ENCODE measurements at regions not wholly inside any gene's neighbourhood (a gene's known extent, or its start where the extent isn't known, plus 50 kb on each side); places are given as distances from the start of the nearest gene placed in this dataset.

DNA sequence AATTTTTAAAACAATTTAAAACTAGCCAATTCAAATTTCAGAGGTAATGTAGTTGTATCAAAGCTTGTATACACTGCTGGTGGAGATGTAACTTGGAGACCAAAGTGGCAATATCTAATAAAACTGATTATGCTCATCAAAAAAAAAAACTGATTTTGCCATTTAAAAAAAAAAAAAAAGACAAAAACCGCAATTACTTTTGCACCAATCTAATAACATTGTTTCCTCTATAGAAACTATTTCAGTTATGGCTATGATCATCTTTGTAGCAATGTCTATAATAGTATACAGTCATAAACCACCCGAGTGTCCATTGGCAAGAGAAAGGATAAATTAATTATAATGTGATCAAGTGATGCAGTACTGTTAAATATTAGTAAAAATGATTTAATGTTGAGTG, 149.3 kb upstream of the SEMA6D start:
- CTCF ChIA-PET = no interaction called here
- H3K27ac ChIP-seq (ENCODE audit: low read length in 2 of 2) = no peak overlapping the region
- H3K27me3 ChIP-seq (replicated peaks in 1 of 4; ENCODE audit: control extremely low read depth in 1 of 4, control insufficient read depth in 3 of 4, insufficient read depth in 4 of 4, low read length in 3 of 4) = no peaks in the 10 kb centered on the region
- no peaks in the 10 kb centered on the region for H4K20me1 ChIP-seq (ENCODE audit: control insufficient read depth, insufficient read depth, low read length, poor library complexity, severe bottlenecking)
- no peaks in the 10 kb centered on the region for H3K4me1 Mint-ChIP-seq
- H3K9ac ChIP-seq (ENCODE audit: low read length) = no peak overlapping the region
- DNase-seq (no peak), ATAC-seq (ENCODE audit: low read depth) (no peak)
- no peaks in the 10 kb centered on the region for H3K9me3 Mint-ChIP-seq (ENCODE audit: insufficient read depth)
- H3K4me3 Mint-ChIP-seq = no peak overlapping the region
- no peaks in the 10 kb centered on the region for H3K36me3 ChIP-seq (replicated peaks in 1 of 2; ENCODE audit: control extremely low read depth in 1 of 2, control insufficient read depth in 1 of 2, extremely low read depth in 1 of 2, insufficient read depth in 2 of 2, low read length in 1 of 2)
- WGBS (ENCODE audit: insufficient coverage) = no CpG with 5 or more reads among the region's 2 CpGs
- H3K79me2 ChIP-seq (ENCODE audit: control insufficient read depth, insufficient read depth, low read length) = no peaks in the 10 kb centered on the region
- POLR2A ChIA-PET = no interaction called here
- H2AFZ ChIP-seq (ENCODE audit: insufficient read depth, low read depth, low read length, poor library complexity, severe bottlenecking) = no peak overlapping the region
- no peaks in the 10 kb centered on the region for H3K27me3 Mint-ChIP-seq
- H3K4me1 ChIP-seq (ENCODE audit: control insufficient read depth in 2 of 2, insufficient read depth in 2 of 2, low read length in 2 of 2) = no peaks in the 10 kb centered on the region
- no peak overlapping the region for H3K4me2 ChIP-seq (replicated peaks; ENCODE audit: low read depth, low read length, poor library complexity, severe bottlenecking)
- intact Hi-C loops (cut with micrococcal nuclease) = no loop called here
- H3K4me3 ChIP-seq (ENCODE audit: control extremely low read depth in 1 of 5, extremely low read depth in 1 of 5, insufficient read depth in 1 of 5, low read depth in 2 of 5, low read length in 4 of 5) = no peak overlapping the region
- no peak overlapping the region for H3K27ac Mint-ChIP-seq
- TF ChIP-seq, protein P1, sequence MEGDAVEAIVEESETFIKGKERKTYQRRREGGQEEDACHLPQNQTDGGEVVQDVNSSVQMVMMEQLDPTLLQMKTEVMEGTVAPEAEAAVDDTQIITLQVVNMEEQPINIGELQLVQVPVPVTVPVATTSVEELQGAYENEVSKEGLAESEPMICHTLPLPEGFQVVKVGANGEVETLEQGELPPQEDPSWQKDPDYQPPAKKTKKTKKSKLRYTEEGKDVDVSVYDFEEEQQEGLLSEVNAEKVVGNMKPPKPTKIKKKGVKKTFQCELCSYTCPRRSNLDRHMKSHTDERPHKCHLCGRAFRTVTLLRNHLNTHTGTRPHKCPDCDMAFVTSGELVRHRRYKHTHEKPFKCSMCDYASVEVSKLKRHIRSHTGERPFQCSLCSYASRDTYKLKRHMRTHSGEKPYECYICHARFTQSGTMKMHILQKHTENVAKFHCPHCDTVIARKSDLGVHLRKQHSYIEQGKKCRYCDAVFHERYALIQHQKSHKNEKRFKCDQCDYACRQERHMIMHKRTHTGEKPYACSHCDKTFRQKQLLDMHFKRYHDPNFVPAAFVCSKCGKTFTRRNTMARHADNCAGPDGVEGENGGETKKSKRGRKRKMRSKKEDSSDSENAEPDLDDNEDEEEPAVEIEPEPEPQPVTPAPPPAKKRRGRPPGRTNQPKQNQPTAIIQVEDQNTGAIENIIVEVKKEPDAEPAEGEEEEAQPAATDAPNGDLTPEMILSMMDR (IDR thresholded peaks at IDR 0.05) = no peak
- TF ChIP-seq EZH2 (IDR thresholded peaks at IDR 0.05; ENCODE audit: borderline replicate concordance, insufficient read depth, low read depth, low read length, poor library complexity, severe bottlenecking) = no peak
- peaks cover 0 to 3% (median 0%) of the 10 kb centered on the region in 3 donors for H3K9me3 ChIP-seq (ENCODE audit: control extremely low read depth in 1 of 3, control insufficient read depth in 2 of 3, insufficient read depth in 1 of 3, low read length in 2 of 3)

DNA sequence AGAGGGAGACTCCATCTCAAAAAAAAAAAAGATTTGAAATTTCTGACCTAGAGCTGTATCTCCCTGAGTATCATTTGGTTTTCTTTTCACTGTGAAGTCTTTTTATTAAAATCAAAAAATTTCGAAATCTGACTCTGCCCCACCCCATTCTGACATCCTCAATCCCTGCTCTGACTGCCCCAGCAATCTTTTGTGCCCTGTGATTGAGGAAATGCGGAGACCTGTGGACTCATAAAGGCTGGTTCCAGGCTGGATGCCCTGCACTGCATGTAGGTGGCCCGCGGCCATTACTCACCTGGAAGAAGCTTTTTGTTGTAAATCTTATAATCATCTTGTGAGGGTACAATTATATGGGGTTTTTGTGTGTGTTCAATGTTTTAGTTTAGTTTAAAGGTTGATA, 147.3 kb upstream of the SEMA6D start:
- Histone ChIP-seq H3K9ac (ENCODE audit: low read length) (no peak overlapping the region), H4K20me1 (ENCODE audit: control insufficient read depth, insufficient read depth, low read length, poor library complexity, severe bottlenecking) (no peaks in the 10 kb centered on the region), H3K79me2 (ENCODE audit: control insufficient read depth, insufficient read depth, low read length) (no peaks in the 10 kb centered on the region), H3K9me3 (ENCODE audit: control extremely low read depth in 1 of 3, control insufficient read depth in 2 of 3, insufficient read depth in 1 of 3, low read length in 2 of 3) (peaks cover 0 to 2% (median 0%) of the 10 kb centered on the region in 3 donors), H3K4me2 (replicated peaks; ENCODE audit: low read depth, low read length, poor library complexity, severe bottlenecking) (no peak overlapping the region), H3K4me3 (ENCODE audit: control extremely low read depth in 1 of 5, extremely low read depth in 1 of 5, insufficient read depth in 1 of 5, low read depth in 2 of 5, low read length in 4 of 5) (no peak overlapping the region), H3K27ac (ENCODE audit: low read length in 2 of 2) (no peak overlapping the region), H3K4me1 (ENCODE audit: control insufficient read depth in 2 of 2, insufficient read depth in 2 of 2, low read length in 2 of 2) (no peaks in the 10 kb centered on the region), H3K27me3 (replicated peaks in 1 of 4; ENCODE audit: control extremely low read depth in 1 of 4, control insufficient read depth in 3 of 4, insufficient read depth in 4 of 4, low read length in 3 of 4) (no peaks in the 10 kb centered on the region), H3K36me3 (replicated peaks in 1 of 2; ENCODE audit: control extremely low read depth in 1 of 2, control insufficient read depth in 1 of 2, extremely low read depth in 1 of 2, insufficient read depth in 2 of 2, low read length in 1 of 2) (no peaks in the 10 kb centered on the region), H2AFZ (ENCODE audit: insufficient read depth, low read depth, low read length, poor library complexity, severe bottlenecking) (no peak overlapping the region)
- H3K4me3 Mint-ChIP-seq = no peak overlapping the region
- ATAC-seq (ENCODE audit: low read depth) (no peak), DNase-seq (no peak)
- WGBS (ENCODE audit: insufficient coverage) = 88% methylated on average over 1 of the region's 4 CpGs
- H3K27ac Mint-ChIP-seq = no peak overlapping the region
- no peaks in the 10 kb centered on the region for H3K4me1 Mint-ChIP-seq
- no peaks in the 10 kb centered on the region for H3K27me3 Mint-ChIP-seq
- CTCF ChIA-PET = no interaction called here
- H3K9me3 Mint-ChIP-seq (ENCODE audit: insufficient read depth) = no peaks in the 10 kb centered on the region
- no peak for TF ChIP-seq EZH2 (IDR thresholded peaks at IDR 0.05; ENCODE audit: borderline replicate concordance, insufficient read depth, low read depth, low read length, poor library complexity, severe bottlenecking)
- TF ChIP-seq, protein P1 (IDR thresholded peaks at IDR 0.05) = no peak
- intact Hi-C loops (cut with micrococcal nuclease) = no loop called here
- POLR2A ChIA-PET = no interaction called here

Data from B cell (primary cell).